CD4-positive, alpha-beta T cell (primary cell): ENCODE measurements at regions not wholly inside any gene's neighbourhood (a gene's known extent, or its start where the extent isn't known, plus 50 kb on each side); places are given as distances from the start of the nearest gene placed in this dataset.
"Not testable (repeated sequence)": the region's sequence is repeated elsewhere in the genome, so short reads cannot be mapped to it uniquely, and the experiment has no call there.

Source experiments
- ATAC-seq: fragments of 200-7000 bp; cut with Tn5 transposase; one replicate; pipeline ENCODE4 v1.10.0; 2022; ENCODE audit warnings: mild to moderate bottlenecking; ENCODE audit not compliant: poor library complexity
- CTCF ChIA-PET: fragments of 350-600 bp; sonication (Branson Sonifier 250); formaldehyde crosslinking; loops from one replicate; lab custom pipeline; 2021; ENCODE audit warnings: antibody characterized with exemption, inconsistent platforms; lab: Charles Lee
- POLR2A ChIA-PET: fragments of 350-600 bp; sonication (Branson Sonifier 250); formaldehyde crosslinking; loops from one replicate; lab custom pipeline; 2021; ENCODE audit warnings: antibody characterized with exemption, inconsistent platforms; lab: Charles Lee
- DNase-seq, 14 experiments: peaks; one replicate each; pipeline ENCODE4 v3.0.0-alpha.2; 2013 to 2020; ENCODE audit warnings: mixed read lengths in 2 of 14
- H3K27ac ChIP-seq, 2 donors: one replicate each; pipeline versions ENCODE4 v1.5.1 to v1.7.0; 2013; ENCODE audit warnings: low read length in 2 of 2, low read depth in 1 of 2, mild to moderate bottlenecking in 1 of 2
- H3K27me3 ChIP-seq, 2 experiments: 1 replicate in 1 of 2; 2 replicates in 1 of 2; pipeline versions ENCODE4 v1.6.1 to v1.7.0; 2013; ENCODE audit warnings: low read length in 2 of 2, control low read depth in 1 of 2, mild to moderate bottlenecking in 1 of 2, moderate library complexity in 1 of 2; ENCODE audit not compliant: insufficient read depth in 2 of 2, control insufficient read depth in 1 of 2
- H3K36me3 ChIP-seq: one replicate; pipeline ENCODE4 v1.6.1; 2013; ENCODE audit warnings: low read length, control low read depth; ENCODE audit not compliant: insufficient read depth
- H3K4me1 ChIP-seq: one replicate; pipeline ENCODE4 v1.6.1; 2013; ENCODE audit warnings: low read length, control low read depth; ENCODE audit not compliant: insufficient read depth
- H3K4me3 ChIP-seq: one replicate; pipeline ENCODE4 v1.5.1; 2013; ENCODE audit warnings: mild to moderate bottlenecking, low read length, moderate library complexity
- H3K9me3 ChIP-seq, 2 experiments: 1 replicate in 1 of 2; 2 replicates in 1 of 2; pipeline versions ENCODE4 v1.6.1 to v1.7.0; 2013; ENCODE audit warnings: low read length in 2 of 2, mild to moderate bottlenecking in 2 of 2, control low read depth in 1 of 2, moderate library complexity in 1 of 2; ENCODE audit not compliant: control insufficient read depth in 1 of 2, insufficient read depth in 1 of 2
- H3K27ac Mint-ChIP-seq: one replicate; pipeline ENCODE4 v1.8.0; 2020; ENCODE audit warnings: mixed read lengths
- H3K27me3 Mint-ChIP-seq: one replicate; pipeline ENCODE4 v1.8.0; 2021; ENCODE audit warnings: mixed read lengths
- H3K36me3 Mint-ChIP-seq: one replicate; pipeline ENCODE4 v1.8.0; 2021; ENCODE audit warnings: low read depth, mixed read lengths
- H3K4me1 Mint-ChIP-seq: one replicate; pipeline ENCODE4 v1.8.0; 2021; ENCODE audit warnings: low read depth, mixed read lengths
- H3K4me3 Mint-ChIP-seq: one replicate; pipeline ENCODE4 v1.8.0; 2020; ENCODE audit warnings: mild to moderate bottlenecking, mixed read lengths
- H3K9me3 Mint-ChIP-seq: one replicate; pipeline ENCODE4 v1.8.0; 2020; ENCODE audit warnings: mixed read lengths
- CTCF ChIP-seq: fragments of 200-600 bp; IDR thresholded peaks from one replicate; pipeline ENCODE4 v1.8.0; 2022; ENCODE audit warnings: antibody characterized with exemption, mild to moderate bottlenecking
- intact Hi-C, 2 experiments: fragments of 100-400 bp; cut with DNase I in 1 of 2; cut with micrococcal nuclease in 1 of 2; formaldehyde crosslinking; loops; one replicate each; pipeline versions ENCODE4 v1.15.1 to v1.9.0; 2023 to 2025; cut with DNase I, micrococcal nuclease

GRCh38 chr15:93759629-93760028, 471.7 kb upstream of the MCTP2 start:
- Mint-ChIP-seq H3K36me3 (no peaks in the 10 kb centered on the region), H3K4me1 (no peaks in the 10 kb centered on the region), H3K27ac (no peak overlapping the region), H3K4me3 (no peak overlapping the region), H3K9me3 (no peaks in the 10 kb centered on the region), H3K27me3 (no peaks in the 10 kb centered on the region)
- no peaks in the 10 kb centered on the region for H3K4me1 ChIP-seq
- DNase-seq: no peak
- no peak overlapping the region for H3K27ac ChIP-seq
- H3K36me3 ChIP-seq: no peaks in the 10 kb centered on the region
- intact Hi-C loops: no loop called here
- no peak for TF ChIP-seq CTCF
- ChIA-PET CTCF (no interaction called here), POLR2A (no interaction called here)
- no peaks in the 10 kb centered on the region for H3K27me3 ChIP-seq
- ATAC-seq: no peak
- H3K4me3 ChIP-seq: no peak overlapping the region
- peaks cover 0 to 8% of the 10 kb centered on the region in 2 experiments for H3K9me3 ChIP-seq

DNA sequence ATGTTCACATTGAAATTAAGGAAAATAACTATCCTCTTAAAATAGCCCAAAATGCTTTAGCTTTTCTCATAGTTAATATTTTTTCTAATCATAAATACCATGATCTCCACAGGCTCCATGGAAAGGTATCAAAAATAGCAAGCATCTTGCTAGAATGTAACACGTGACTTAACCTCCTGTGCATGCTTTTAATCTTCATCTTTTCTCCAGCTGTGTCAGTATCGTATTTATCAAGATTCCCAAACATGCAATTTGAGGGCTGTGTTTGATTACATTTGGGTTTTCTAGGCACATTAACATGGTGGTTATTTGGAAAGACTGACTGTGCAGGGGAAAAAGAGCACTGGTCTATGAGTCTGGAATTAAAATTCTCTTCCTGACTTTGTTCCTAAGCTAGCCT, 472.5 kb upstream of the MCTP2 start:
- Histone ChIP-seq H3K4me3 (no peak overlapping the region), H3K4me1 (no peaks in the 10 kb centered on the region), H3K9me3 (peaks cover 0 to 8% of the 10 kb centered on the region in 2 experiments), H3K36me3 (no peaks in the 10 kb centered on the region), H3K27me3 (no peaks in the 10 kb centered on the region), H3K27ac (no peak overlapping the region)
- no peaks in the 10 kb centered on the region for H3K9me3 Mint-ChIP-seq
- no peak overlapping the region for H3K27ac Mint-ChIP-seq
- no peaks in the 10 kb centered on the region for H3K36me3 Mint-ChIP-seq
- POLR2A ChIA-PET: no interaction called here
- H3K4me1 Mint-ChIP-seq: no peaks in the 10 kb centered on the region
- CTCF ChIA-PET: no interaction called here
- intact Hi-C loops: no loop called here
- H3K27me3 Mint-ChIP-seq: no peaks in the 10 kb centered on the region
- H3K4me3 Mint-ChIP-seq: no peak overlapping the region
- no peak for TF ChIP-seq CTCF
- no peak for ATAC-seq
- DNase-seq: no peak

DNA sequence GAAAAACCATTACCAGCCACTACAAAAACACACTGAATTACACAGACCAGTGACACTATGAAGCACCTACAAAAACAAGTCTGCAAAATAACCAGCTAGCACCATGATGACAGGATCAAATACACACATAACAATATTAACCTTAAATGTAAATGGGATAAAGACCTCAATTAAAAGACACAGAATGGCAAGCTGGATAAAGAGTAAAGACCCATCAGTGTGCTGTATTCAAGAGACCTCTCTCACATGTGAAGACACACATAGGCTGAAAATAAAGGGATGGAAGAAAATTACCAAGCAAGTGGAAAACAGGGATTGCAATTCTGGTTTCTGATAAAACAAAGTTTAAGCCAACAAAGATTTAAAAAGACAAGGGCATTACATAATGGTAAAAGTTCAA, 482.7 kb upstream of the MCTP2 start:
- H3K27me3 Mint-ChIP-seq: peaks cover 8% of the 10 kb centered on the region
- ChIA-PET POLR2A (no interaction called here), CTCF (no interaction called here)

GRCh38 chr15:93734976-93735375, 496.4 kb upstream of the MCTP2 start:
- intact Hi-C loops: loop anchor here in 1 of 2 experiments (5.0 kb wide), 1 partner anchor 52 kb away; no protein-coding TSS in a partner anchor
- H3K36me3 ChIP-seq, H3K4me1 Mint-ChIP-seq, H3K27ac ChIP-seq, H3K4me3 ChIP-seq, H3K36me3 Mint-ChIP-seq, H3K27me3 ChIP-seq, H3K27me3 Mint-ChIP-seq, ATAC-seq, H3K27ac Mint-ChIP-seq, H3K9me3 ChIP-seq, H3K4me3 Mint-ChIP-seq, H3K4me1 ChIP-seq, CTCF ChIA-PET, H3K9me3 Mint-ChIP-seq, POLR2A ChIA-PET, DNase-seq: not testable (repeated sequence)

More for the DNA sequence above, 482.7 kb upstream of the MCTP2 start:
- Histone ChIP-seq H3K4me3 (no peak overlapping the region), H3K36me3 (no peaks in the 10 kb centered on the region), H3K9me3 (peaks cover 6 to 13% of the 10 kb centered on the region in 2 experiments), H3K4me1 (no peaks in the 10 kb centered on the region), H3K27ac (no peak overlapping the region), H3K27me3 (no peaks in the 10 kb centered on the region)
- no peak overlapping the region for H3K4me3 Mint-ChIP-seq
- no peak for ATAC-seq
- no peaks in the 10 kb centered on the region for H3K36me3 Mint-ChIP-seq
- no peaks in the 10 kb centered on the region for H3K4me1 Mint-ChIP-seq
- DNase-seq: no peak
- intact Hi-C loops: no loop called here
- no peak for TF ChIP-seq CTCF
- H3K27ac Mint-ChIP-seq: no peak overlapping the region
- peaks cover 22% of the 10 kb centered on the region for H3K9me3 Mint-ChIP-seq
